PFSK-1 (cell line): ENCODE measurements at regions not wholly inside any gene's neighbourhood (a gene's known extent, or its start where the extent isn't known, plus 50 kb on each side); places are given as distances from the start of the nearest gene placed in this dataset.

Source experiments
- POLR2AphosphoS5 ChIP-seq: IDR thresholded peaks from 2 replicates; pipeline ENCODE4 v1.6.1; 2012; ENCODE audit warnings: low read depth, mild to moderate bottlenecking, control low read depth, low read length, moderate library complexity
- TAF1 ChIP-seq: IDR thresholded peaks from 2 replicates; pipeline ENCODE4 v1.6.1; 2012; ENCODE audit warnings: low read length, control low read depth, borderline replicate concordance; ENCODE audit not compliant: insufficient read depth
- TF ChIP-seq, protein P1 (sequence below), 2 experiments: IDR thresholded peaks; 2 replicates each; pipeline versions ENCODE4 v1.6.1 to v1.8.0; 2011 to 2012; ENCODE audit warnings: low read depth in 2 of 2, low read length in 2 of 2, control low read depth in 1 of 2, inconsistent platforms in 1 of 2, mild to moderate bottlenecking in 1 of 2, moderate library complexity in 1 of 2; ENCODE audit not compliant: insufficient read depth in 1 of 2

- TF ChIP-seq TAF1 (no peak), POLR2AphosphoS5 (no peak)
- TF ChIP-seq, protein P1, sequence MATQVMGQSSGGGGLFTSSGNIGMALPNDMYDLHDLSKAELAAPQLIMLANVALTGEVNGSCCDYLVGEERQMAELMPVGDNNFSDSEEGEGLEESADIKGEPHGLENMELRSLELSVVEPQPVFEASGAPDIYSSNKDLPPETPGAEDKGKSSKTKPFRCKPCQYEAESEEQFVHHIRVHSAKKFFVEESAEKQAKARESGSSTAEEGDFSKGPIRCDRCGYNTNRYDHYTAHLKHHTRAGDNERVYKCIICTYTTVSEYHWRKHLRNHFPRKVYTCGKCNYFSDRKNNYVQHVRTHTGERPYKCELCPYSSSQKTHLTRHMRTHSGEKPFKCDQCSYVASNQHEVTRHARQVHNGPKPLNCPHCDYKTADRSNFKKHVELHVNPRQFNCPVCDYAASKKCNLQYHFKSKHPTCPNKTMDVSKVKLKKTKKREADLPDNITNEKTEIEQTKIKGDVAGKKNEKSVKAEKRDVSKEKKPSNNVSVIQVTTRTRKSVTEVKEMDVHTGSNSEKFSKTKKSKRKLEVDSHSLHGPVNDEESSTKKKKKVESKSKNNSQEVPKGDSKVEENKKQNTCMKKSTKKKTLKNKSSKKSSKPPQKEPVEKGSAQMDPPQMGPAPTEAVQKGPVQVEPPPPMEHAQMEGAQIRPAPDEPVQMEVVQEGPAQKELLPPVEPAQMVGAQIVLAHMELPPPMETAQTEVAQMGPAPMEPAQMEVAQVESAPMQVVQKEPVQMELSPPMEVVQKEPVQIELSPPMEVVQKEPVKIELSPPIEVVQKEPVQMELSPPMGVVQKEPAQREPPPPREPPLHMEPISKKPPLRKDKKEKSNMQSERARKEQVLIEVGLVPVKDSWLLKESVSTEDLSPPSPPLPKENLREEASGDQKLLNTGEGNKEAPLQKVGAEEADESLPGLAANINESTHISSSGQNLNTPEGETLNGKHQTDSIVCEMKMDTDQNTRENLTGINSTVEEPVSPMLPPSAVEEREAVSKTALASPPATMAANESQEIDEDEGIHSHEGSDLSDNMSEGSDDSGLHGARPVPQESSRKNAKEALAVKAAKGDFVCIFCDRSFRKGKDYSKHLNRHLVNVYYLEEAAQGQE (IDR thresholded peaks at IDR 0.05; ENCODE audit: insufficient read depth in 1 of 2, low read depth in 2 of 2, low read length in 2 of 2), result no peak
Observed at GRCh38 chr12:91613223-91613779, 430.7 kb upstream of the DCN start.
